Liver (tissue), 8 donors: ENCODE measurements at regions not wholly inside any gene's neighbourhood (a gene's known extent, or its start where the extent isn't known, plus 50 kb on each side); places are given as distances from the start of the nearest gene placed in this dataset.

Experiments
- DNase-seq: peaks from one replicate; pipeline ENCODE4 v3.0.0-alpha.2; 2017; ENCODE audit warnings: low spot score
- H3K27ac ChIP-seq, 2 donors: one replicate each; pipeline ENCODE4 v1.7.0; 2013; ENCODE audit warnings: inconsistent platforms in 2 of 2, low read length in 2 of 2, control low read depth in 1 of 2, low read depth in 1 of 2, mild to moderate bottlenecking in 1 of 2
- H3K27me3 ChIP-seq, 4 donors: one replicate each; pipeline versions ENCODE4 v1.6.1 to v1.7.0; 2013; ENCODE audit warnings: low read length in 3 of 4, inconsistent platforms in 1 of 4, mild to moderate bottlenecking in 1 of 4, moderate library complexity in 1 of 4; ENCODE audit not compliant: control insufficient read depth in 4 of 4, insufficient read depth in 4 of 4
- H3K36me3 ChIP-seq, 4 donors: one replicate each; pipeline versions ENCODE4 v1.6.1 to v1.7.0; 2013; ENCODE audit warnings: low read length in 3 of 4, mild to moderate bottlenecking in 3 of 4, low read depth in 1 of 4, moderate library complexity in 1 of 4; ENCODE audit not compliant: control insufficient read depth in 4 of 4, insufficient read depth in 3 of 4
- H3K4me1 ChIP-seq, 4 donors: one replicate each; pipeline versions ENCODE4 v1.6.1 to v1.7.0; 2013; ENCODE audit warnings: low read length in 3 of 4, mild to moderate bottlenecking in 3 of 4, moderate library complexity in 1 of 4; ENCODE audit not compliant: control insufficient read depth in 4 of 4, insufficient read depth in 4 of 4
- H3K4me3 ChIP-seq, 3 donors: one replicate each; pipeline versions ENCODE4 v1.6.1 to v1.7.0; 2013; ENCODE audit warnings: low read length in 3 of 3, control low read depth in 1 of 3, low read depth in 1 of 3, mild to moderate bottlenecking in 1 of 3
- H3K9ac ChIP-seq, 2 donors: one replicate each; pipeline ENCODE4 v1.7.0; 2013; ENCODE audit warnings: low read length in 2 of 2, mild to moderate bottlenecking in 2 of 2, moderate library complexity in 2 of 2, control low read depth in 1 of 2, low read depth in 1 of 2
- H3K9me3 ChIP-seq, 4 donors: one replicate each; pipeline versions ENCODE4 v1.6.1 to v1.7.0; 2013; ENCODE audit warnings: low read length in 3 of 4; ENCODE audit not compliant: control insufficient read depth in 4 of 4
- ATF3 ChIP-seq: IDR thresholded peaks from 2 replicates; pipeline ENCODE4 v1.6.1; 2016; ENCODE audit warnings: antibody characterized with exemption
- EGR1 ChIP-seq, 2 donors: IDR thresholded peaks; 2 replicates each; pipeline ENCODE4 v1.6.1; 2016 to 2018; ENCODE audit warnings: antibody characterized with exemption in 2 of 2, low read depth in 2 of 2
- FOXA1 ChIP-seq: IDR thresholded peaks from 2 replicates; pipeline ENCODE4 v1.6.1; 2016; ENCODE audit warnings: antibody characterized with exemption
- FOXA2 ChIP-seq: IDR thresholded peaks from 2 replicates; pipeline ENCODE4 v1.6.1; 2016; ENCODE audit warnings: antibody characterized with exemption
- GABPA ChIP-seq, 2 donors: IDR thresholded peaks in 1 of 2; conservative IDR thresholded peaks in 1 of 2; 2 replicates each; pipeline ENCODE4 v1.6.1; 2016; ENCODE audit warnings: antibody characterized with exemption in 2 of 2, mild to moderate bottlenecking in 1 of 2, moderate library complexity in 1 of 2
- HNF4A ChIP-seq, 2 donors: conservative IDR thresholded peaks; 2 replicates each; pipeline ENCODE4 v1.6.1; 2016; ENCODE audit warnings: antibody characterized with exemption in 2 of 2, mild to moderate bottlenecking in 2 of 2
- HNF4G ChIP-seq: IDR thresholded peaks from 2 replicates; pipeline ENCODE4 v1.6.1; 2016; ENCODE audit warnings: antibody characterized with exemption
- JUND ChIP-seq, 2 donors: IDR thresholded peaks; 2 replicates each; pipeline ENCODE4 v1.6.1; 2016; ENCODE audit warnings: antibody characterized with exemption in 2 of 2
- MAX ChIP-seq: IDR thresholded peaks from 2 replicates; pipeline ENCODE4 v1.6.1; 2016; ENCODE audit warnings: antibody characterized with exemption
- NR2F2 ChIP-seq: IDR thresholded peaks from 2 replicates; pipeline ENCODE4 v1.6.1; 2016; ENCODE audit warnings: antibody characterized with exemption
- RAD21 ChIP-seq, 2 donors: IDR thresholded peaks; 2 replicates each; pipeline ENCODE4 v1.6.1; 2016; ENCODE audit warnings: antibody characterized with exemption in 2 of 2, mild to moderate bottlenecking in 2 of 2
- REST ChIP-seq: IDR thresholded peaks from 2 replicates; pipeline ENCODE4 v1.6.1; 2016; ENCODE audit warnings: antibody characterized with exemption, mild to moderate bottlenecking
- RXRA ChIP-seq, 2 donors: IDR thresholded peaks; 2 replicates each; pipeline ENCODE4 v1.6.1; 2017 to 2018; ENCODE audit warnings: antibody characterized with exemption in 2 of 2, mild to moderate bottlenecking in 1 of 2
- SP1 ChIP-seq: IDR thresholded peaks from 2 replicates; pipeline ENCODE4 v1.6.1; 2018; ENCODE audit warnings: antibody characterized with exemption, mild to moderate bottlenecking
- TAF1 ChIP-seq: conservative IDR thresholded peaks from 2 replicates; pipeline ENCODE4 v1.6.1; 2016; ENCODE audit warnings: antibody characterized with exemption, mild to moderate bottlenecking
- YY1 ChIP-seq: IDR thresholded peaks from 2 replicates; pipeline ENCODE4 v1.6.1; 2016; ENCODE audit warnings: antibody characterized with exemption, mild to moderate bottlenecking
- ZBTB33 ChIP-seq: IDR thresholded peaks from 2 replicates; pipeline ENCODE4 v1.6.1; 2016; ENCODE audit warnings: antibody characterized with exemption
- WGBS: extraction: QIAGEN DNeasy Blood & Tissue Kit; methylation state at CpG from one replicate; pipeline ENCODE4 v1.1.7; 2013; 5-methylcytosine and 5-hydroxymethylcytosine counted together
- TF ChIP-seq, protein P1 (sequence below): fragments of 150-350 bp; IDR thresholded peaks from 2 replicates; pipeline ENCODE4 v1.5.1; 2017; ENCODE audit warnings: improper control_type of control experiment, low read depth, low read length; ENCODE audit not compliant: missing input control
- donor health status: healthy.
- donor health status: healthy.
- donor health status: healthy.
- donor health status: healthy.
- donor health status: healthy.

- no peak overlapping the region for H3K9ac ChIP-seq
- no peak overlapping the region for H3K27ac ChIP-seq
- no peak overlapping the region for H3K4me3 ChIP-seq
- no peak for DNase-seq
- 64% methylated on average over 2 of the region's 2 CpGs for WGBS
- H3K36me3 ChIP-seq, result no peaks in the 10 kb centered on the region
- TF ChIP-seq SP1, result no peak
- TF ChIP-seq MAX, result no peak
- TF ChIP-seq YY1, result no peak
- no peak for TF ChIP-seq TAF1
- TF ChIP-seq RAD21 (IDR thresholded peaks at IDR 0.05), result no peak
- no peak for TF ChIP-seq FOXA1
- TF ChIP-seq REST, result no peak
- no peak for TF ChIP-seq HNF4A (conservative IDR thresholded peaks at IDR 0.05)
- no peak for TF ChIP-seq FOXA2
- no peak for TF ChIP-seq RXRA (IDR thresholded peaks at IDR 0.05)
- TF ChIP-seq ZBTB33, result no peak
- TF ChIP-seq, protein P1, sequence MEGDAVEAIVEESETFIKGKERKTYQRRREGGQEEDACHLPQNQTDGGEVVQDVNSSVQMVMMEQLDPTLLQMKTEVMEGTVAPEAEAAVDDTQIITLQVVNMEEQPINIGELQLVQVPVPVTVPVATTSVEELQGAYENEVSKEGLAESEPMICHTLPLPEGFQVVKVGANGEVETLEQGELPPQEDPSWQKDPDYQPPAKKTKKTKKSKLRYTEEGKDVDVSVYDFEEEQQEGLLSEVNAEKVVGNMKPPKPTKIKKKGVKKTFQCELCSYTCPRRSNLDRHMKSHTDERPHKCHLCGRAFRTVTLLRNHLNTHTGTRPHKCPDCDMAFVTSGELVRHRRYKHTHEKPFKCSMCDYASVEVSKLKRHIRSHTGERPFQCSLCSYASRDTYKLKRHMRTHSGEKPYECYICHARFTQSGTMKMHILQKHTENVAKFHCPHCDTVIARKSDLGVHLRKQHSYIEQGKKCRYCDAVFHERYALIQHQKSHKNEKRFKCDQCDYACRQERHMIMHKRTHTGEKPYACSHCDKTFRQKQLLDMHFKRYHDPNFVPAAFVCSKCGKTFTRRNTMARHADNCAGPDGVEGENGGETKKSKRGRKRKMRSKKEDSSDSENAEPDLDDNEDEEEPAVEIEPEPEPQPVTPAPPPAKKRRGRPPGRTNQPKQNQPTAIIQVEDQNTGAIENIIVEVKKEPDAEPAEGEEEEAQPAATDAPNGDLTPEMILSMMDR, result no peak
- TF ChIP-seq HNF4G, result no peak
- no peak for TF ChIP-seq GABPA (IDR thresholded peaks at IDR 0.05 in 1 of 2, conservative IDR thresholded peaks at IDR 0.05 in 1 of 2)
- no peak for TF ChIP-seq ATF3
- no peak for TF ChIP-seq EGR1 (IDR thresholded peaks at IDR 0.05; ENCODE audit: low read depth in 2 of 2)
- H3K4me1 ChIP-seq, result no peaks in the 10 kb centered on the region
- H3K9me3 ChIP-seq, result peaks cover 0 to 3% (median 0%) of the 10 kb centered on the region in 4 donors
- no peaks in the 10 kb centered on the region for H3K27me3 ChIP-seq
Measured at GRCh38 chr21:27425172-27425571, 458.3 kb upstream of the ADAMTS5 start.

DNA sequence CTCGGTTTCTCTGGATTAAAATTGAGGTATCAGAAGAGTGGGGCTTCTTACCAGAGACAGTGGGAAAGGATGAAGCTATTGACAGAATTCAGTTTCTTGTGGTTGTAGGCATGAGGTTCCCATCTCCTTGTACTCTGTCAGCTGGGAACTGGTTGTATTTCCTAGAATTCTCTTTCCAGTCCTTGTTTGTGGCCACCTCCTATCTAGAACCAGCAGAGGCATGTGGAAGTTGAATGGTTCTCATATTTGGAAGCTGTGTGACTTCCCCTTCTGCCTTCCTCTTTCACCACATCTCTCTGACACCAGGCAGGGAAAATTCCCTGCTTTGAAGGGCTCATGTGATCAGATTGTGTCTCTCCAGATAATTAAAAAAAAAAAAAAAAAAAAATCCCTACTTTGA lies 457.7 kb upstream of the ADAMTS5 start:
- no peaks in the 10 kb centered on the region for H3K4me1 ChIP-seq
- 77% methylated on average over 1 of the region's 1 CpG for WGBS
- H3K9ac ChIP-seq, result no peak overlapping the region
- no peaks in the 10 kb centered on the region for H3K27me3 ChIP-seq
- TF ChIP-seq YY1 (no peak), ATF3 (no peak), NR2F2 (no peak), RAD21 (IDR thresholded peaks at IDR 0.05) (no peak), JUND (IDR thresholded peaks at IDR 0.05) (no peak), FOXA1 (no peak), TAF1 (no peak), EGR1 (IDR thresholded peaks at IDR 0.05; ENCODE audit: low read depth in 2 of 2) (no peak), GABPA (IDR thresholded peaks at IDR 0.05 in 1 of 2, conservative IDR thresholded peaks at IDR 0.05 in 1 of 2) (no peak), HNF4A (conservative IDR thresholded peaks at IDR 0.05) (no peak), MAX (no peak), ZBTB33 (no peak), FOXA2 (no peak)
- H3K36me3 ChIP-seq, result no peaks in the 10 kb centered on the region
- no peak overlapping the region for H3K4me3 ChIP-seq
- no peak for DNase-seq
- H3K27ac ChIP-seq, result no peak overlapping the region
- H3K9me3 ChIP-seq, result peaks cover 0 to 3% (median 0%) of the 10 kb centered on the region in 4 donors
